HG03139 (cell line): ENCODE measurements at regions not wholly inside any gene's neighbourhood (a gene's known extent, or its start where the extent isn't known, plus 50 kb on each side); places are given as distances from the start of the nearest gene placed in this dataset.

Source experiments
- ATAC-seq: cut with Tn5 transposase; IDR thresholded peaks from one replicate; pipeline ENCODE4 v1.9.1; 2021; ENCODE audit not compliant: unreplicated experiment

DNA sequence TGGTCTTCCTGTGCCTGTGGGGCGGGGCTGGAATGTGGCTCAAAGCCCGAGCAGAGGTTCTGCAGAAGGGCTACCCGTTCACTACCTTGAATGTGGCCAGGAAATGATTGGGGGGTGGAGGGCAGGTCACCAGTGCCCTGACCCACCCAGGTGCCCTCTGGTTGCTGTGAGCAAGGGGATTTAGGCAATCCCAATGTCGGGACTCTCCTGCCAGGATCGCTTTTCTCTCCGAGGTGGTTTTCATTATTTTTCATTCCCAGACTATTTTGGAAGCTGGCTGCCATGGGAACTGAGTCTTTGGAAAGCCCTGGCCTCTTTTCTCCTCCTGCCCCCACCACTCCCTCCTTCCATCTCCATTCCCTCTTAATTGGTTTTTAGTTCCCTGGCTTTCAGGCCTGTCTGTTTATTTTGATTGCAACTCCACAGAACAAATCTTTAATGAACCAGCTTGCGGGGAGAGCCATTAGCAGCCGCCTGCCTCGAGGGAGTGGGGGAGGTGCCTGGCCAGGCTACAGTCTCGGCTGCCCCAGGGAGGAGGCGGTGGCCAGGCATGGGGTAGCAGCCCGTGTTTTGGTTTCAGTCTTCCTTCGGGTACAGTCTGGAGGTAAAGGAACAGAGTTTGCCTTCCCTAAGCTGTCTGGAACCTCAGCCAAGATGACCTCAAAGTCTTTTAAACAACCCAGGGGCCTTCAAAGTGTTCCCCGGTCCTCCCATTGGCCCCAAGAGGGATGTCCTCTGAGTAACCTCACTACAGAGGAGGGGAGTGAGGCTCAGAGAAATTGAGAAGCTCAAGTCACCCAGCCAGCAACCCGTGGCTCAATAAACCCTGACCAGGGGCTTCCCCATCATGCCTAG is 114.4 kb upstream of the HAAO start:
- ATAC-seq, result no peak

DNA sequence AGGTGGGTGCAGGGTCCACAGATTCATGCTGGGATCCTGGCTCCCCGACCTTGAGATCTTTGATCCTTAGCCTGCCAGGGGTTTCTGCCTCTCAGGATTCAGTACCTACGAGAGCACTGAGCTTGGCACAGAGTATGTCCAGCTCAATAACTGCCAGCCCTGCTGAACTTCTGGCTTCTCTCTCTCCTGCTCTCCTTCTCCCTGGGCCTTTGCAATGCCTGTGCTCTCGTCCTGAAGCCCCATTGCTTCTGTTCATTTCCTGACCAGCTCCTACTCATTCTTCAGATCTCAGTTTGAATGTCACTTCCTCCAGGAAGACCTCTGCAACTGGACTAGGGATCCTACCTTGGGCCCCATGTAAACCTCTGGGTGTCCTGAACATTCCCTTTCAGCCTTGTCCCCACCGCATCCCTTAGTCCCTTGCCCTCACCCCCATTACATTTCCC is 113.8 kb upstream of the HAAO start:
- ATAC-seq, result no peak

DNA sequence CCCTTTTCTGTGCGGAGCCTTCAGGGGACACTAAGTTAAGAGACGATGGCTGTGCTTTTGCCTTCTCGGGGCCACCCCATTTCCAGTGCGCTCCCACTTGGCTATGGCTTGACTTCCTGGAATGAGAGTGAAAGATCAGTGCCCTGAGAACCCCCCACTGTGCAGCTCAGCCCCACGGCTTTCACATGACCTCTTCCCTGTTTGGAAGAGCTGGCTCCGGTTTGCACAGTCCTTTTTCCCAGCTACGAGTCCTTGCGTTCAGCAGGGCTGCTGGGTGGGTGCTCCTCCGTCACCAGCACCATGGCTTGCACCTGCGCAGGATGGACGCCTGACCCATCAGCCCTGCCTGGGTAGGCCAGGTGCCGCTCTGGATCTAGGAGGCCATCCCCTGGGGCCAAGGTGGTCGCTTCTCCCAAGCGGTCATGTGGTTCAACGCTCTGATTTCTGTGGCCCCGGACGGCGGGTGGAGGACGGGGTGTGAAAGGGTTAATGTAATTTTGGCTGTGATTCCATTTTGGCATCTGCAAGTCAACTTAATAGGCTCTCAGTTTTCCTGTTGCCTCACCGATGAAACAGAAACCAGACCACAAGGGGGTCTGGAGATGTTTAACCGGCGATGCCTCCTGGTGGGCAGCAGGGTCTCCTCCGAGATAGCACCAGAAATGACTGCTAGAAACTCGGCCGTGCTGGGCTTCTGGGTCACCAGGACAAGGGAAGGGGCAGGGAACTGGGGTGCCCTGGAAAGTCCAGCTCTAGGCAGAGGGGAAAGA is 113.1 kb upstream of the HAAO start:
- ATAC-seq, result no peak

DNA sequence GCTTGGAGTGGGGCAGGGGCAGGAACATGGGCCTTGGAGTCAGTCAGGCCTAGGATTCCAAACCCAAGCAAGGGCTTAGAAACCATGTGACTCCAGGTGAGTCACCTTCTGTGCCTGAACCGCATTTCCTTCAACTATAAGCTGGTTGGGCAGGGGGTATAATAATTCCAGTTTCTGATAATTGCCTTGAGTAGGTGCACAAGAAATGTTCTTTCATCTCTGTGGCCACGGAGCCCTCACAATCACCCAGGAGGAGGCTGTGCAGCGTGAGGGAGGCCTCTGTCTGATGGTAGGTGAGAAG is 112.1 kb upstream of the HAAO start:
- no peak for ATAC-seq

DNA sequence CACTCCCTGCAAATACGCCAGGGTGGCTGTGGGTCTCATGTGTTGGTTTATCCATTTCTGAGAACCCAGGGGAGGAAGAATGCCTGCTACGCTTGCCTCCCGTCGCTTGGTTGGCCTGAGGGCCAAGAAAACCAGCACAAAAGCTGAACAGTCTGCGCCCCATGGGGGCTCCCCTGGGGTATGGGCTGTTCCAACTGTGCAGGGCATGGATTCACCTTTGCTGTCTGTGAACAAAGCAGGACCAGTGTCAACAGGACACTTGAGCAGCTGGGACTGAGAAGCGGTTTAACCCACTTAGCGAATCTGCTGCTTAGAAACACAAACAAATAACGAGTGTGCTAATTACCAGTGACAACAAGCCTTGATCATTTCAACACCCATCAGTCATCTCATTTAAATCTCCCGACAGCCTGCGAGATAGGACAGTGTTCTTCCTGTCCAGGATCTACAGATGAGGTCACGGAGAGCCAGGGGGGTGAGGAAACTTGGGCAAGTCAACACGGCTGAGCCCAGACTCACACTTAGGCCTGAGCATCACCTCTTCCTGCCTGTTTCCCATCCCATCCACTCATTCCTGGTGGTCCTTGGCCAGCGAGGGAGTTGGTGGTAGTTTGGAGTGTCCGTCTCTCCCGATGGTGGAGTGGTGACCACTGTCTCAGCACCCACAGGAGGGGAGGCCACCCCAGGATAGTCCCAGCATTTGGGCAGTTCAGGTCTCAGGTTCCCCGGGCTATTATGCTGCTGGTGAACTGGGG is 111.6 kb upstream of the HAAO start:
- no peak for ATAC-seq

DNA sequence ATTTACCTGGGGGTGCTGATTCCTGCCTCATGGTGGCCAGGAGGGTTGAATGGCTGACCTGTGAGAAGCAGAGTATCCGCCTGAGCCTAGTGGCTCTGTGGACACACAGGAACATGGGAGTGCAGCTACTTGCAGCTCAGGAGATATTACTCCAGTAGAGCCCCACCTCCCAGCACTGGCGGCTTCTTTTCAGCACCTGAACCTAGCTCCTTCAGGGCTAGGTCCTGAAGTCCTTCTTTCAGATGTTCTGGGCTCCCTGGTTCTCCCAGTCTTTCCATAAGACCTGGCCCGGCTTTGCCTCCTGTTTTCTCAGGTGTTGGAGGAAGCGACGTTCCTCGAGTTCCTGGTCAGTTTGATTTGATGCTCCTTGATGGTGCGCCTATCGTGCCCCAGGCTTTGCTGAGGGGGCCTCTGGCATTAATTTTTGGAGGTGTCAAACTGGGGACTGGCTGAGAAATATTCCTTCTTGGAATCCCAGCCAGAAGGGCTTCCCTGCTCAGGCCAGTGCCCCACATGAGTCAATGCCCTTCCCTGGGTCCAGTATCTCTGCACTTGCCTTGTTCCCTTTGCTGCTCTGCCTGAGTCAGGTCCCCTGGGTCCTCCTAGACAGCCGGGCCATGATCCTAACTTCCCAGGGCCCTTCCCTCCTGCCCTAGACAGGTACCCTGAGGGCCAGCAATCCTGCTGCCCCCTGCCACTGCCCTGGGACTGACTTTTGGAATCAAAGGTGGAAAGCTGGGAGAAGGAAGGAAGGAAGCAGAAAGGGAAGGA is 110.7 kb upstream of the HAAO start:
- no peak for ATAC-seq

DNA sequence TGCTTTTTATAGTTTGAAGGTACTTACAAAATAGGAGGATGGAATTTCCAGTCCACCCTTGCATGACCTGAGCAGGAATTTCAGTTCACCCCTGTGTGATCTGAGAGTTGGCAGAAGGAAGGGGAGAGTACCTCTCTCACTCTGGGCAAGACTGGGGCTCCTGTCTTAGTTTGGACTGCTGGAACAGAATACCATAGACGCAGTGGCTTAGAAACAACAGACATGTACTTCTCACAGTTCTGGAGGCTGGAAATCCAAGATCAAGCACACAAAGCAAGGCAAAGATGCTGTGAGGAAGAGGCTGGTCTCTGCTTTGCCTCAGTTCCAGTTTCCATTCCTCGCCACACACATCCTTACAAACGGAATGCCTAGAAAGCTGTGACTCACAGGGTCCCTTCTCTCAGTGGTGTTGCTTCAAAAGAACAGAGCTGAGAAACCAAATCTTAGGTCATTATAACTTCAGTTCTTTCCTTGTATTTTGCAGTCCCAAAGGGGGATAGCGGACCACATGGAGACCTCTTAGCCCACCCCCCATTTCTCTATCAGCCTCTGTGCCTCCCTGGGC is 108.8 kb upstream of the HAAO start:
- no peak for ATAC-seq

DNA sequence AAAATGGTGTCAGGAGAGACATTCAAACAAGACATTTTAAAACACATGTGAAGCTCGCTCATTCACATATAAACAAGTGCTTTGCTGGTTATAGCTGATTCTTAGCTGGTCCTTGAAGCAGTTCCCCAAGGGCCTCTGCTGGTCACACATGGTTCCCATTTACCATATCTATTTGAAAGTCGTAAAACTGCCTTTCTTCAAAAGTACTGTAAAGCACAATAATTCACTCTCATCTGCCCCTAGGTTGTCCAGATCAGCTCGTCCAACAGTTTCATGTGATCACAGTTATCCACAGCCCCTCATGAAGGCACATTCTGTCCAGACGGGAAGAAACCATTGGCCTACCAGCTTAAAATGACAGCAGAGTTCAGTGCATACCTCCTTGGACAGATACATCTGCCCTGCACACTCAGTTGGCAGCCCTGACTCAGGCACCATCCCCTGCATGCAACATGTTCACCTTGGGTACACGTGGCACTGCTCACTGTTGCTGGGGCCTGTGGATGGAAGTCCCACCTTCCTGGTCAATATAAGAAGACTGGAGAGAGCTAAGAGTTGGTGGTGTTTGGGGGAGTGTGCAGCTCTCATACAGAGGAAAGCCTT is 108.0 kb upstream of the HAAO start:
- ATAC-seq, result no peak

DNA sequence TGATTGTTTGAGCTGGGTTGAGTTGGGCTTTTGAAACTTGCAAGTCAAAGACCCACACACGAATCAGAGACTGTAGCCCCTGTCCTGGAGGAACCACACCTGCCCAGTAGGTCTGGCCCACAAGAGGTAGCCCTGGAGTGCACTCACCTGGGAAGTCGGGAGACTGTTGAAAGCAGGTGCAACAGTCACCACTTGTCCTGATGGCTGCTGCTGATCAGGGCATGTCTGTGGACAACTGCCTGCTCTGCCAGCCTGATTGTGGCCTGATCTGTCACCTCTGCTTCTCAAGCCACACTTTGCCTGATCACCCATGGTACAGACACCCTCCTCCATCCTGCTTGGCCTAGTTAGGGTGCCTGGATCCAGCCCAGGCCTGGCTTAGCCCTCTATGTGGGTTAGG is 105.0 kb upstream of the HAAO start:
- no peak for ATAC-seq

DNA sequence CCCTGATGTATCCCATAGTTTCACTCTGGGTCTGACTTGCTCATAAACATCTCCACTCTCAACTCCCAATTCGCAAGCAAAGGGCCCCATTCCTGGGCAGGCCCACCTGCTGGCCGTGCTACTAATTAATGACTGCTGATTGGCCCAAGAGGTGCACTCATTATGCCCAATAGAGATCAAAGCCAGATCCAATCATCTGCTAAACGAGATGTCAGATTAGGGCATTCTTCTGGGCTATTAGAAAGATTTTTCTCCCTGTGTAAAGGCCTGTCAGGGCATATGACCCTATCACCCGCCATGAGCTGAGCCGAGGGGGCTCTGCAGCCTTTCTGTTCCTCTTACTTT is 103.4 kb upstream of the HAAO start:
- ATAC-seq, result no peak

DNA sequence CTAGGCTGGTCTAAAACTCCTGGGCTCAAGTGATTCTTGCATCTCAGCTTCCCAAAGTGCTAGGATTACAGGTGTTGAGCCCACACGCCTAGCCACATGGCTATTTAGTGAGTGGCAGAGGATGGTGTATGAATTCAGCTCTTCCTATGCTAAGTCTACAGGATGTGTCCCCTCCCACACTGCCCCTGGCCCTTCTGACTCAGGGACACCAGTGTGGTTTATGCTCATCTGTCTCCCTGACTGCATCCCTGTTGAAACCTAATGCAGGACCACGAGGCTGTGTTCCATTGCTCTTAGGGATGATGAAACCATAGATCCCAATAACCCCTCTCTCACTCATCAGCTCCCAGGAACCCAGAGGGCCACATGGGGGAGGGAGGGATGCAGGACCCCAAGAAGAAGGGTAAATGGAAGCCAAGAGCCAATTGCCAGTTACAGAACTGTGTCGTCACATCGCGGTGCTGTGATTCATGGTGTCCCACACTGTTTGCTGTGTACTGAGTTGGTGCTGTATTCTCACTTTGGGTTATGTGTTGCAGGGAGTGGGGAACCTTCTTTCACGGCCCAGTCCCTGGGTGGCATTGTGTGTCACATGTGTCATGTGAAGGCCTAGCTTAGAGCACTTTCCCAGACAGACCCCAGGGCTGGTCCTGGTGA is 102.9 kb upstream of the HAAO start:
- ATAC-seq, result no peak

DNA sequence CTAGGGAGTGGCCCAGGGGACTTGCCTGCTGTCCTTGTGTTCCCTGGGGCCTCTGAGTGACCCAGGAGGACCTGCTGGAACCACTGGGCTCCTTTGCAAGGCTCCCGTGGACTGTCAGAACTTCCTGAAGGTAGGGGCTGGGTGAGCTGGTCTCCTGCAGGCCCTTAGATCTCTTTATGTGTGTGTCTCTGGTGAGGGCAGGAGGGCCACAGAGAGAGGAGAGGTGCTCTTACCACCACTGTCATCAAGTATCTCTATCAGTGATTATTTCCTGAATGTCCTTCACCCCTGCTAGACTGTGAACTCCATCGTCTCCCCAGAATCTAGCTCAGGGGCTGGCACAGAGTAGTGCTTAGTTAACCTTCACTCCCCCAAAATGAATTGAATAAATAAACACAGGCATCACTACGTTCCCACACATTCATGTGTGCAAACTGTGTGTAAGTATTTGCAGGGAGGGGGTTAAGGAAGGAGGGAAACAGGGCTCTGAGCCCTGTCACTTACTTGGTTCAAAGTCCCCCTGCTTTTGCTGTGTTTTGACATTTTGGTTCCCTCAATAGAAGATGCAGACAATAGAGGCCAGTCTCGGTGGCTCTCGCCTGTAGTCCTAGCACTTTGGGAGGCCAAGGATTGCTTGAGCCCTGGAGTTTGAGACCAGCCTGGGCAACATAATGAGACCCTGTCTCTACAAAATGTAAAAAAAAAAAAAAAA is 100.8 kb upstream of the HAAO start:
- no peak for ATAC-seq

DNA sequence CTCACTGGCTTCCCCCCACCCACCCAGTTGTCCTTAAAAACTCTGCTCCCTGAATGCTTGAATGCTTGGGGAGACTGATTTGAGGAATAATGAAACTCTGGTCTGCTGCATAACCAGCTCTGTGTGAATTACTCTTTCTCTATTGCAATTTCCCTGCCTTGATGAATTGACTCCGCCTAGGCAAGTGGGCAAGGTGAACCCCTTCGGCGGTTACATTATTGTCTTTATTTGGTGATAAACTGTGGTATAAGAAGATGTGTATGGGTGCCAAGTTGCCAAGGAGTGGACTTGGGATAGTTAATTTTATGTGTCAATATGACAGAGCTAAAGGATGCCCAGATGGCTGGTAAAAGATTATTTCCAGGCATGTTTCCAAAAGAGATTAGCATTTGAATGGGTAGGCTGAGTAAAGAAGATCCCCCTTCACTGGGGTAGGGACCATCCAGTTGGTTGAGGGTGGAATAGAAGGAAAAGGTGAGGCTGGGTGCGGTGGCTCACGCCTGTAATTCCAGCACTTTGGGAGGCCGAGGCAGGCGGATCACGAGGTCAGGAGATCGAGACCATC is 98.5 kb upstream of the HAAO start:
- ATAC-seq, result no peak

DNA sequence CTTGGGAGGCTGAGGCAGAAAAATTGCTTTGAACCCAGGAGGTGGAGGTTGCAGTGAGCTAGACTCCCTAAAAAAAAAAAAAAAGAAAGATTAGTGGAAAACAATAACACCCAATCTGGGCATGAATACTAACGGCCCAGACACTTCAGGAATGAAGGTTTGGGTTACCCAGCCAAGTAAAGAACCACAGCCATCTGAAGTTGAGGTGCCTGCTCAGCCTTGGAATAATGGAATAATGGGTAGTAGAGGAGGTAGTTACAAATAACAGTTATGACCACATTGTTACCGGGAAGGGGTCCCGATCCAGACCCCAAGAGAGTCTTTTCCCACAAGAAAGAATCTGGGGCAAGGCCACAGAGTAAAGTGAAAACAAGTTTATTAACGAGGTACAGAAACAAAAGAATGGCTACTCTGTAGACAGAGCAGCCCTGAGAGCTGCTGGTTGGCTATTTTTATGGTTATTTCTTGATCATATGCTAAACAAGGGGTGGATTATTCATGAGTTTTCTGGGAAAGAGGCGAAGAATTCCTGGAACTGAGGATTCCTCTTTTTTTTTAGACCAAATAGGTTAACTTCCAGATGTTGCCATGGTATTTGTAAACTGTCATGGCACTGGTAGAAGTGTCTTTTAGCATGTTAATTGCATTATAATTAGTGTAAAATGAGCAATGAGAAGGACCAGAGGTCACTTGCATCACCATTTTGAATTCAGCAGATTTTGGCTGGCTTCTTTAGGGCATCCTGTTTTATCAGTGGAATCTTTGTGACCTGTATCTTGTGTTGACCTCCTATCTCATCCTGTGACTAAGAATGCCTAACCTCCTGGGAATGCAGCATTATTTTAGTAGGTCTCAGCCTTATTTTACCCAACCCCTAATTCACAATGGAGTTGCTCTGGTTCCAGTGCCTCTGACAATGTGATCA is 96.2 kb upstream of the HAAO start:
- ATAC-seq, result no peak

DNA sequence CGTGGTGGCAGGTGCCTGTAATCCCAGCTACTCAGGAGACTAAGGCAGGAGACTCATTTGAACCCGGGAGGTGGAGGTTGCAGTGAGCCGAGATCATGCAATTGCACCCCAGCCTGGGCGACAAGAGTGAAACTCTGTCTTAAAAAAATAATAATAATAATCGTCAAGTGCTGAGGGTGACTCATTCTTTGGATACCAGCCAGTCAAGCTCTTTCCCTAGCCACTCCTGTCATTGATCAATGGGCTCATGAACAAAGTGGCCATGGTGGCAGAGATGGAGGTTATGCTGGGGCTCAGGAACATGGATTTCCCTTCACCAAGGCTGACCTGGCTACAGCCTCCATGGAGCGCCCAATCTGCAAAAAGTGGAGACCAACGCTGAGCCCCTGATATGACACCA is 94.5 kb upstream of the HAAO start:
- no peak for ATAC-seq

DNA sequence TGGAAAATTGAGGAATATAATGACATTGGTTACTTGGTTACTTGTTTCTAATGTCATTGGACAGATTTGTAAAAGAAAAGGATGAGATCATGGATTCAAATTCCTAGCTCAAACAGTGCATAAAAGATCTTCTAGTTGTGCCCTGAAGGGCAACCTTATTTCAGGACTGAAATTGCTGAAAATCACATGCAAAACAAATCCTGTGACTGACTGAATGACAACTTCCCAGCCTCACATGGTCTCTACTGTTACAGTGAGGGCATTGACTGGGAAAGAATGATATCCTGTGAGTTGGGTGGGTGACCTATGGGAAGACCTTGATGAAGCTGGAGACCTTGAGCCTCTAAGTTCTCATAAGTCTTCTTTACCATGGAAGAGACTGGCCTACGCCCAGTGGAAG is 90.4 kb upstream of the HAAO start:
- ATAC-seq, result no peak

DNA sequence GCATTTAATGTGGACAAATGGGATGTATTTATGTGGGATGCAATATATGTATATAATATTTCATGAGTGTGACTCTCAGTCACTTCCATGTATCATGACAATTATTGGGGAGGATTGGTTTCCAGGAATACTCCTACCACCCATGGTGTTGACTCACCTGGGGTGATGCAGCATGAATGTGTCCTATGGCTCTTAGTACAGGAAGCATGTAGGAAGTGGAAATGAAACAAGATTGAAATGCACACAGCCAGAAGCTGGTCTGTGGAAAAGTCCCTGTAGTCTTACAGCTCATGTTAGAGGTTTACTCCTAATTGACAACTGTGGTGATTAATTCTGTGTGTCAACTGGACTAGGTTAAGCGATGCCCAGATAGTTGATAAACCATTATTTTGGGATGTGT is 89.3 kb upstream of the HAAO start:
- ATAC-seq, result no peak
